GM23338 (cell line): ENCODE measurements at regions not wholly inside any gene's neighbourhood (a gene's known extent, or its start where the extent isn't known, plus 50 kb on each side); places are given as distances from the start of the nearest gene placed in this dataset.

ENCODE experiments used
- ATAC-seq: fragments of 200-7000 bp; cut with Tn5 transposase; 3 replicates; pipeline ENCODE4 v1.9.1; 2020
- DNase-seq: peaks from one replicate; pipeline ENCODE4 v3.0.0-alpha.2; 2015; ENCODE audit warnings: low spot score
- H2AFZ ChIP-seq: fragments of 200-600 bp; sonication (generic); 2 replicates; pipeline ENCODE4 v1.8.0; 2016; ENCODE audit warnings: antibody characterized with exemption, mild to moderate bottlenecking, moderate library complexity
- H3F3A ChIP-seq: fragments of 200-600 bp; sonication (generic); replicated peaks from 2 replicates; pipeline ENCODE4 v1.8.0; 2017; ENCODE audit warnings: antibody characterized with exemption, mixed run types, low read depth
- H3K27ac ChIP-seq: fragments of 200-600 bp; sonication (generic); 2 replicates; pipeline ENCODE4 v1.6.1; 2016; ENCODE audit warnings: low read depth
- H3K27me3 ChIP-seq: fragments of 200-600 bp; sonication (generic); 2 replicates; pipeline ENCODE4 v1.8.0; 2016; ENCODE audit warnings: mild to moderate bottlenecking, mixed run types, moderate library complexity; ENCODE audit not compliant: insufficient read depth
- H3K36me3 ChIP-seq: fragments of 200-600 bp; sonication (generic); 2 replicates; pipeline ENCODE4 v1.8.0; 2016; ENCODE audit warnings: mild to moderate bottlenecking; ENCODE audit not compliant: insufficient read depth
- H3K4me1 ChIP-seq: fragments of 200-600 bp; sonication (generic); 2 replicates; pipeline ENCODE4 v1.8.0; 2016; ENCODE audit warnings: mild to moderate bottlenecking, moderate library complexity; ENCODE audit not compliant: insufficient read depth
- H3K4me2 ChIP-seq: fragments of 200-600 bp; sonication (generic); 2 replicates; pipeline ENCODE4 v1.7.1; 2017; ENCODE audit warnings: mixed run types
- H3K4me3 ChIP-seq: fragments of 200-600 bp; sonication (generic); 2 replicates; pipeline ENCODE4 v1.6.1; 2016; ENCODE audit warnings: mixed run types
- H3K79me2 ChIP-seq: fragments of 200-600 bp; sonication (generic); replicated peaks from 2 replicates; pipeline ENCODE4 v1.8.0; 2017; ENCODE audit warnings: mild to moderate bottlenecking; ENCODE audit not compliant: insufficient read depth
- H3K9me2 ChIP-seq: fragments of 200-600 bp; sonication (generic); 2 replicates; pipeline ENCODE4 v1.8.0; 2017; ENCODE audit not compliant: insufficient read depth
- H4K20me1 ChIP-seq: fragments of 200-600 bp; sonication (generic); replicated peaks from 2 replicates; pipeline ENCODE4 v1.8.0; 2017; ENCODE audit warnings: mild to moderate bottlenecking; ENCODE audit not compliant: insufficient read depth
- H3K27ac Mint-ChIP-seq: 2 replicates; pipeline ENCODE4 v1.8.0; 2020; ENCODE audit warnings: inconsistent platforms, mild to moderate bottlenecking, moderate library complexity, mixed read lengths
- H3K27me3 Mint-ChIP-seq: 3 replicates; pipeline ENCODE4 v1.8.0; 2022; ENCODE audit warnings: low read depth, mild to moderate bottlenecking, moderate library complexity, mixed read lengths, inconsistent platforms; ENCODE audit not compliant: insufficient read depth, poor library complexity
- H3K36me3 Mint-ChIP-seq: 3 replicates; pipeline ENCODE4 v1.8.0; 2021; ENCODE audit warnings: low read depth, mild to moderate bottlenecking, inconsistent platforms, moderate library complexity, mixed read lengths
- H3K4me1 Mint-ChIP-seq: 3 replicates; pipeline ENCODE4 v1.8.0; 2020; ENCODE audit warnings: mild to moderate bottlenecking, inconsistent platforms, mixed read lengths
- H3K4me3 Mint-ChIP-seq: 3 replicates; pipeline ENCODE4 v1.8.0; 2021; ENCODE audit warnings: moderate library complexity, mild to moderate bottlenecking, inconsistent platforms, mixed read lengths
- H3K9me3 Mint-ChIP-seq: 3 replicates; pipeline ENCODE4 v1.8.0; 2020; ENCODE audit warnings: moderate library complexity, mild to moderate bottlenecking, inconsistent platforms, mixed read lengths
- CREB1 ChIP-seq: fragments of 250-450 bp; sonication (Bioruptor Pico); IDR thresholded peaks from 2 replicates; pipeline ENCODE4 v1.5.0; 2020; ENCODE audit warnings: low read depth, mild to moderate bottlenecking, moderate library complexity
- EZH2 ChIP-seq: fragments of 200-600 bp; sonication (generic); IDR thresholded peaks from one replicate; pipeline ENCODE4 v1.8.0; 2017; ENCODE audit warnings: antibody characterized with exemption, mild to moderate bottlenecking, low read depth; ENCODE audit not compliant: unreplicated experiment
- EZH2phosphoT487 ChIP-seq: fragments of 200-600 bp; sonication (generic); IDR thresholded peaks from one replicate; pipeline ENCODE4 v1.8.1; 2018; ENCODE audit warnings: antibody characterized with exemption; ENCODE audit not compliant: unreplicated experiment
- JUNB ChIP-seq: IDR thresholded peaks from one replicate; pipeline ENCODE4 v1.6.1; 2016; ENCODE audit warnings: antibody characterized with exemption; ENCODE audit not compliant: unreplicated experiment
- NANOG ChIP-seq: IDR thresholded peaks from 2 replicates; pipeline ENCODE4 v1.6.1; 2016; ENCODE audit warnings: antibody characterized with exemption, borderline replicate concordance
- POLR2AphosphoS5 ChIP-seq: IDR thresholded peaks from 2 replicates; pipeline ENCODE4 v1.6.1; 2016; ENCODE audit warnings: antibody characterized with exemption, low read depth
- ZNF114 ChIP-seq: fragments of 250-450 bp; sonication (Bioruptor Pico); IDR thresholded peaks from 2 replicates; pipeline ENCODE4 v1.5.0; 2020; ENCODE audit warnings: mild to moderate bottlenecking, moderate library complexity
- ZNF331 ChIP-seq: fragments of 250-450 bp; sonication (Bioruptor Pico); IDR thresholded peaks from 2 replicates; pipeline ENCODE4 v1.5.0; 2020; ENCODE audit warnings: low read depth, mild to moderate bottlenecking, moderate library complexity
- TF ChIP-seq, protein P1 (sequence below): IDR thresholded peaks from one replicate; pipeline ENCODE4 v1.6.1; 2018; ENCODE audit warnings: antibody characterized with exemption; ENCODE audit not compliant: unreplicated experiment
- TF ChIP-seq, protein P2 (sequence below): IDR thresholded peaks from 2 replicates; pipeline ENCODE4 v1.6.1; 2016; ENCODE audit warnings: antibody characterized with exemption

DNA sequence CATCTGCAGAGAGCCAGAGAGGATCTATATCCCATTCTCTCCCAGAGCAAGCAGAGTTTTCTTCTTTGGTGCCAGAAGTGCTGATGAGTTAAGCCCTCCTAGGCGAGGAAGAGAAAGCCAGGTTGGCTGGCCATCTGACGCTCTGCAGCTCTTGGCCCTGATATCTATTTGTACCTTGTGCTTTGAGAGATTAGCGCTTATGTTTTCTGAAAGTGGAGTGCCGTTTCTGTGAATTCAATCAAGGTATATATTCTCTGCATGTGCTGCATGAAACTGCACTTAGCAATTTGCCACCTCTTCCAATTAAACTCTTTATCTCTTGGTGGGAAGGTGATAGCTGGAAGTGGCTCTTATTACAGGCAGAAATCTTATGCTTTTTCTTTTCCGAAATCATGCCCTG is 177.5 kb downstream of the LPIN1 start (continued):
- TF ChIP-seq, protein P1, sequence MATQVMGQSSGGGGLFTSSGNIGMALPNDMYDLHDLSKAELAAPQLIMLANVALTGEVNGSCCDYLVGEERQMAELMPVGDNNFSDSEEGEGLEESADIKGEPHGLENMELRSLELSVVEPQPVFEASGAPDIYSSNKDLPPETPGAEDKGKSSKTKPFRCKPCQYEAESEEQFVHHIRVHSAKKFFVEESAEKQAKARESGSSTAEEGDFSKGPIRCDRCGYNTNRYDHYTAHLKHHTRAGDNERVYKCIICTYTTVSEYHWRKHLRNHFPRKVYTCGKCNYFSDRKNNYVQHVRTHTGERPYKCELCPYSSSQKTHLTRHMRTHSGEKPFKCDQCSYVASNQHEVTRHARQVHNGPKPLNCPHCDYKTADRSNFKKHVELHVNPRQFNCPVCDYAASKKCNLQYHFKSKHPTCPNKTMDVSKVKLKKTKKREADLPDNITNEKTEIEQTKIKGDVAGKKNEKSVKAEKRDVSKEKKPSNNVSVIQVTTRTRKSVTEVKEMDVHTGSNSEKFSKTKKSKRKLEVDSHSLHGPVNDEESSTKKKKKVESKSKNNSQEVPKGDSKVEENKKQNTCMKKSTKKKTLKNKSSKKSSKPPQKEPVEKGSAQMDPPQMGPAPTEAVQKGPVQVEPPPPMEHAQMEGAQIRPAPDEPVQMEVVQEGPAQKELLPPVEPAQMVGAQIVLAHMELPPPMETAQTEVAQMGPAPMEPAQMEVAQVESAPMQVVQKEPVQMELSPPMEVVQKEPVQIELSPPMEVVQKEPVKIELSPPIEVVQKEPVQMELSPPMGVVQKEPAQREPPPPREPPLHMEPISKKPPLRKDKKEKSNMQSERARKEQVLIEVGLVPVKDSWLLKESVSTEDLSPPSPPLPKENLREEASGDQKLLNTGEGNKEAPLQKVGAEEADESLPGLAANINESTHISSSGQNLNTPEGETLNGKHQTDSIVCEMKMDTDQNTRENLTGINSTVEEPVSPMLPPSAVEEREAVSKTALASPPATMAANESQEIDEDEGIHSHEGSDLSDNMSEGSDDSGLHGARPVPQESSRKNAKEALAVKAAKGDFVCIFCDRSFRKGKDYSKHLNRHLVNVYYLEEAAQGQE: no peak
- no peak for TF ChIP-seq EZH2
- TF ChIP-seq ZNF331 (CRISPR knock-in tag): no peak
- no peak for TF ChIP-seq EZH2phosphoT487
- TF ChIP-seq ZNF114 (CRISPR knock-in tag): no peak
- no peak for TF ChIP-seq NANOG
- no peak for TF ChIP-seq CREB1
- TF ChIP-seq, protein P2, sequence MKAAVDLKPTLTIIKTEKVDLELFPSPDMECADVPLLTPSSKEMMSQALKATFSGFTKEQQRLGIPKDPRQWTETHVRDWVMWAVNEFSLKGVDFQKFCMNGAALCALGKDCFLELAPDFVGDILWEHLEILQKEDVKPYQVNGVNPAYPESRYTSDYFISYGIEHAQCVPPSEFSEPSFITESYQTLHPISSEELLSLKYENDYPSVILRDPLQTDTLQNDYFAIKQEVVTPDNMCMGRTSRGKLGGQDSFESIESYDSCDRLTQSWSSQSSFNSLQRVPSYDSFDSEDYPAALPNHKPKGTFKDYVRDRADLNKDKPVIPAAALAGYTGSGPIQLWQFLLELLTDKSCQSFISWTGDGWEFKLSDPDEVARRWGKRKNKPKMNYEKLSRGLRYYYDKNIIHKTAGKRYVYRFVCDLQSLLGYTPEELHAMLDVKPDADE: no peak
- no peak for TF ChIP-seq POLR2AphosphoS5
- TF ChIP-seq JUNB: no peak

DNA sequence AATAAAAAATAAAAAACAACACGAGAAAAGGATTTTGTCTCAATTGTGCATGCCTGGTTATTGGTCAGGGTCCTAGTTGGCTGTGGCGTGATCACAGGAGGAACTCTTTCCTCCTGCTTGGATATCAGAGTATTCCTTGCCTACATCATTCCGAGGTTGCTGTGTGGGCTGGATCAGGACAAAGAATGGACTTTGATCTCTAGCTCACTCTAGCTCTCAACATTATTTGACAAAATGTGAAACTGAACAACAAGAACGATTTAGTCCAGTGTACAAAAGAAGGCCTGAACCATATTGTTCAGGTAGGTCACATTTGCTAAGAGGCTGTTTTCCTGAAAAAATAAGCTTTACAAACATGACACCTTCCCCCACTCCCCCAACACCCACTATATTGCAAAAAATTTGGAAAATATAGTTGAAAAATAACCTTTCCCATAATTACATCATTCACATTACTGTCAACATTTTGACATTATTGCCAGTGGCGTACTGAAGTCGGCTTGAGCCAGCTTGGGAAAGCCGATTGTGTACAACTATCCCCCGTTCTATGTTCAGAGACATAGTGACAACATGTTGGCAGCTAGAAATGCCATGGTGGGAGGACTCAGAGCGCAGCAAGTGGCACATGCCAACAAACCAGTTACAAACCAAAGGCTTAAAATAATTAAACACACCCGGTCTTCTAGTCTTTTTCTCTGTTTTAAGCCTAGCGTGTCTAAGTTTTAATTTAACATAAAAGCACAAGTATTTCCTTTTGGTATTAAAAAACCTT is 179.0 kb downstream of the LPIN1 start:
- no peaks in the 10 kb centered on the region for H3K36me3 ChIP-seq
- peaks cover 9% of the 10 kb centered on the region for H3K4me1 ChIP-seq
- no peak overlapping the region for H3K27ac ChIP-seq
- H3K4me3 ChIP-seq: no peak overlapping the region
- no peaks in the 10 kb centered on the region; the same call in 2 of the 3 replicates for H3K36me3 Mint-ChIP-seq
- ATAC-seq (no peak), DNase-seq (no peak)
- no peak overlapping the region for H3K4me2 ChIP-seq
- peaks cover 16% of the 10 kb centered on the region for H3K4me1 Mint-ChIP-seq
- no peaks in the 10 kb centered on the region for H3K9me3 Mint-ChIP-seq
- peaks cover 3% of the 10 kb centered on the region for H3K27me3 Mint-ChIP-seq
- no peak overlapping the region for H2AFZ ChIP-seq
- no peaks in the 10 kb centered on the region for H3K79me2 ChIP-seq
- H3F3A ChIP-seq: no peaks in the 10 kb centered on the region
- no peak for TF ChIP-seq ZNF114 (CRISPR knock-in tag)
- H3K9me2 ChIP-seq: no peaks in the 10 kb centered on the region; the same call in 1 of the 2 replicates
- no peaks in the 10 kb centered on the region for H4K20me1 ChIP-seq
- H3K4me3 Mint-ChIP-seq: no peak overlapping the region
- no peak overlapping the region for H3K27ac Mint-ChIP-seq
- no peaks in the 10 kb centered on the region for H3K27me3 ChIP-seq
